ENCODE measurements at regions not wholly inside any gene's neighbourhood (a gene's known extent, or its start where the extent isn't known, plus 50 kb on each side); places are given as distances from the start of the nearest gene placed in this dataset.
"Not testable (repeated sequence)": the region's sequence is repeated elsewhere in the genome, so short reads cannot be mapped to it uniquely, and the experiment has no call there.

DNA sequence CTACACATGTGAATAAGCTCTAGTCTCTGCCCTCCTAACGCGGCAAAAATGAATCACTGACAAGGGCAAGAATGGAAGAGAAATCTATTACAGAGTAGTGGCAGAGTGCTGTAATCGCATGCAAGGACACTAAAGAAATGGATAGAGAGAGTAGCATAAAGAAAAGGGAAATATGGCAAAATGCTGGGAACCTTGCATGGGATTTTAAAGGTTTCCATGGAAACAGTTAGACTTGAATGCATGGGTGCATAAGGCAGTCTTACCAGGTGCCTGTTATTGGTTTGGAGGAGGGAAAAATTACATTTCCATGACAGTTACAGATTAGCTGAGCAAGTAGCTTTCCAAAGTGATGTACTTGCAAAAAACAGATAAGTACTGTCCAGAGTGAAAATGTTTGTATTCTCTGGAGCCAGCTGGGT is 233.4 kb downstream of the PTN start:
- H4K20me1 ChIP-seq (replicated peaks; ENCODE audit: control insufficient read depth, extremely low read depth, insufficient read depth, low read length) = no peaks in the 10 kb centered on the region
- no peaks in the 10 kb centered on the region for H3K4me1 ChIP-seq (ENCODE audit: control insufficient read depth, extremely low read depth, insufficient read depth, low read length)
- intact Hi-C loops (cut with micrococcal nuclease) = no loop called here
- H3K9me1 ChIP-seq (replicated peaks; ENCODE audit: control insufficient read depth, extremely low read depth, insufficient read depth, low read length) = no peaks in the 10 kb centered on the region
- TF ChIP-seq GATA2 (IDR thresholded peaks at IDR 0.05; ENCODE audit: insufficient read depth, insufficient read length, low read depth, low read length) (no peak), POLR2AphosphoS5 (IDR thresholded peaks at IDR 0.05; ENCODE audit: insufficient read depth, low read depth, low read length) (no peak), EZH2 (IDR thresholded peaks at IDR 0.05; ENCODE audit: borderline replicate concordance, low read depth, low read length, severe bottlenecking) (no peak), FOS (IDR thresholded peaks at IDR 0.05; ENCODE audit: borderline replicate concordance, insufficient read depth, low read length) (no peak), POLR2A (IDR thresholded peaks at IDR 0.05; ENCODE audit: low read depth, low read length) (no peak), JUN (IDR thresholded peaks at IDR 0.05; ENCODE audit: borderline replicate concordance, insufficient read depth, insufficient read length, low read depth) (no peak), MYC (IDR thresholded peaks at IDR 0.05; ENCODE audit: low read depth, low read length) (no peak)
- TF ChIP-seq, protein P1, sequence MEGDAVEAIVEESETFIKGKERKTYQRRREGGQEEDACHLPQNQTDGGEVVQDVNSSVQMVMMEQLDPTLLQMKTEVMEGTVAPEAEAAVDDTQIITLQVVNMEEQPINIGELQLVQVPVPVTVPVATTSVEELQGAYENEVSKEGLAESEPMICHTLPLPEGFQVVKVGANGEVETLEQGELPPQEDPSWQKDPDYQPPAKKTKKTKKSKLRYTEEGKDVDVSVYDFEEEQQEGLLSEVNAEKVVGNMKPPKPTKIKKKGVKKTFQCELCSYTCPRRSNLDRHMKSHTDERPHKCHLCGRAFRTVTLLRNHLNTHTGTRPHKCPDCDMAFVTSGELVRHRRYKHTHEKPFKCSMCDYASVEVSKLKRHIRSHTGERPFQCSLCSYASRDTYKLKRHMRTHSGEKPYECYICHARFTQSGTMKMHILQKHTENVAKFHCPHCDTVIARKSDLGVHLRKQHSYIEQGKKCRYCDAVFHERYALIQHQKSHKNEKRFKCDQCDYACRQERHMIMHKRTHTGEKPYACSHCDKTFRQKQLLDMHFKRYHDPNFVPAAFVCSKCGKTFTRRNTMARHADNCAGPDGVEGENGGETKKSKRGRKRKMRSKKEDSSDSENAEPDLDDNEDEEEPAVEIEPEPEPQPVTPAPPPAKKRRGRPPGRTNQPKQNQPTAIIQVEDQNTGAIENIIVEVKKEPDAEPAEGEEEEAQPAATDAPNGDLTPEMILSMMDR (IDR thresholded peaks at IDR 0.05; ENCODE audit: extremely low read depth in 1 of 2, insufficient read depth in 1 of 2, low read depth in 1 of 2, low read length in 2 of 2) = no peak
- TF ChIP-seq, protein P2, sequence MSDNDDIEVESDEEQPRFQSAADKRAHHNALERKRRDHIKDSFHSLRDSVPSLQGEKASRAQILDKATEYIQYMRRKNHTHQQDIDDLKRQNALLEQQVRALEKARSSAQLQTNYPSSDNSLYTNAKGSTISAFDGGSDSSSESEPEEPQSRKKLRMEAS (IDR thresholded peaks at IDR 0.05; ENCODE audit: insufficient read depth, insufficient read length) = no peak
- H3K27me3 ChIP-seq (ENCODE audit: control insufficient read depth in 2 of 2, insufficient read depth in 2 of 2, low read length in 2 of 2) = no peaks in the 10 kb centered on the region
- H3K79me2 ChIP-seq (ENCODE audit: control insufficient read depth, insufficient read depth, low read length) = no peaks in the 10 kb centered on the region
- H3K36me3 ChIP-seq (ENCODE audit: control insufficient read depth in 2 of 2, extremely low read depth in 1 of 2, insufficient read depth in 2 of 2, low read length in 2 of 2) = no peaks in the 10 kb centered on the region
- no peak overlapping the region for H3K27ac ChIP-seq (ENCODE audit: insufficient read depth, low read depth, low read length)
- POLR2A ChIA-PET = no interaction called here
- H2AFZ ChIP-seq (ENCODE audit: low read depth, low read length) = no peak overlapping the region
- H3K4me2 ChIP-seq (ENCODE audit: insufficient read depth, low read length) = no peak overlapping the region
- H3K9me3 ChIP-seq (replicated peaks; ENCODE audit: control insufficient read depth, insufficient read depth, low read length) = no peaks in the 10 kb centered on the region
- CTCF ChIA-PET = no interaction called here
- FAIRE-seq = no peak
- H3K4me3 ChIP-seq (replicated peaks in 1 of 3; ENCODE audit: insufficient read depth in 1 of 3, low read depth in 1 of 3, low read length in 3 of 3) = no peak overlapping the region
- no peak overlapping the region for H3K9ac ChIP-seq (replicated peaks; ENCODE audit: extremely low read depth, insufficient read depth, low read length)
- DNase-seq (ENCODE audit: low read depth, low spot score) = no peak
- dilution Hi-C loops (cut with MboI; ENCODE audit: extremely low pct_ligation_motif_present, low sequenced_read_pairs) = no loop called here
- BruUV-seq (replicated peaks) = no TSS peak

DNA sequence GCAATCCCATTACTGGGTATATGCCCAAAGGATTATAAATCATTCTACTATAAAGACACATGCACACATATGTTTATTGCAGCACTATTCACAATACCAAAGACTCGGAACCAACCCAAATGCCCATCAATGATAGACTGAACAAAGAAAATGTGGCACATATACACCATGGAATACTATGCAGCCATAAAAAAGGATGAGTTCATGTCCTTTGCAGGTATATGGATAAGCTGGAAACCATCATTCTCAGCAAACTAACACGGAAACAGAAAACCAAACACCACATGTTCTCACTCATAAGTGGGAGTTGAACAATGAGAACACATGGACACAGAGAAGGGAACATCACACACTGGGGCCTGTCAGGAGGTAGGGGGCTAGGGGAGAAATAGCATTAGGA is 235.7 kb downstream of the PTN start:
- H4K20me1 ChIP-seq (replicated peaks; ENCODE audit: control insufficient read depth, extremely low read depth, insufficient read depth, low read length); H3K9ac ChIP-seq (replicated peaks; ENCODE audit: extremely low read depth, insufficient read depth, low read length); H3K27ac ChIP-seq (ENCODE audit: insufficient read depth, low read depth, low read length); H2AFZ ChIP-seq (ENCODE audit: low read depth, low read length); intact Hi-C loops (cut with micrococcal nuclease); H3K9me3 ChIP-seq (replicated peaks; ENCODE audit: control insufficient read depth, insufficient read depth, low read length); dilution Hi-C loops (cut with MboI; ENCODE audit: extremely low pct_ligation_motif_present, low sequenced_read_pairs); H3K79me2 ChIP-seq (ENCODE audit: control insufficient read depth, insufficient read depth, low read length); H3K27me3 ChIP-seq (ENCODE audit: control insufficient read depth in 2 of 2, insufficient read depth in 2 of 2, low read length in 2 of 2); FAIRE-seq; POLR2A ChIA-PET; BruUV-seq (replicated peaks); H3K9me1 ChIP-seq (replicated peaks; ENCODE audit: control insufficient read depth, extremely low read depth, insufficient read depth, low read length); H3K36me3 ChIP-seq (ENCODE audit: control insufficient read depth in 2 of 2, extremely low read depth in 1 of 2, insufficient read depth in 2 of 2, low read length in 2 of 2); H3K4me1 ChIP-seq (ENCODE audit: control insufficient read depth, extremely low read depth, insufficient read depth, low read length); H3K4me3 ChIP-seq (replicated peaks in 1 of 3; ENCODE audit: insufficient read depth in 1 of 3, low read depth in 1 of 3, low read length in 3 of 3); CTCF ChIA-PET; H3K4me2 ChIP-seq (ENCODE audit: insufficient read depth, low read length); DNase-seq (ENCODE audit: low read depth, low spot score): not testable (repeated sequence)

DNA sequence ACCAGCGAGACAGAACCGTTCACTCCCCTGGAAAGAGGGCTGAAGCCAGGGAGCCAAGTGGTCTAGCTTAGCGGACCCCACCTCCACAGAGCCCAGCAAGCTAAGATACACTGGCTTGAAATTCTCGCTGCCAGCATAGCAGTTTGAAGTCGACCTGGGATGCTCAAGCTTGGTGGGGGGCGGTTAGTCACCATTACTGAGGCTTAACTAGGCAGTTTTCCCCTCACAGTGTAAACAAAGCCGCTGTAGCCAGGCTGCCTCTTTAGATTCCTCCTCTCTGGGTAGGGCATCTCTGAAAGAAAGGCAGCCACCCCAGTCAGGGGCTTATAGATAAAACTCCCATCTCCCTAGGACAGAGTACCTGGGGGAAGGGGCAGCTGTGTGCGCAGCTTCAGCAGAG is 235.1 kb downstream of the CHRM2 start:
- H4K20me1 ChIP-seq (replicated peaks; ENCODE audit: control insufficient read depth, extremely low read depth, insufficient read depth, low read length); H3K79me2 ChIP-seq (ENCODE audit: control insufficient read depth, insufficient read depth, low read length); H3K4me2 ChIP-seq (ENCODE audit: insufficient read depth, low read length); DNase-seq (ENCODE audit: low read depth, low spot score); FAIRE-seq; H3K27ac ChIP-seq (ENCODE audit: insufficient read depth, low read depth, low read length); H3K36me3 ChIP-seq (ENCODE audit: control insufficient read depth in 2 of 2, extremely low read depth in 1 of 2, insufficient read depth in 2 of 2, low read length in 2 of 2); H3K4me1 ChIP-seq (ENCODE audit: control insufficient read depth, extremely low read depth, insufficient read depth, low read length); dilution Hi-C loops (cut with MboI; ENCODE audit: extremely low pct_ligation_motif_present, low sequenced_read_pairs); POLR2A ChIA-PET; BruUV-seq (replicated peaks); H2AFZ ChIP-seq (ENCODE audit: low read depth, low read length); H3K27me3 ChIP-seq (ENCODE audit: control insufficient read depth in 2 of 2, insufficient read depth in 2 of 2, low read length in 2 of 2); H3K9ac ChIP-seq (replicated peaks; ENCODE audit: extremely low read depth, insufficient read depth, low read length); CTCF ChIA-PET; H3K9me3 ChIP-seq (replicated peaks; ENCODE audit: control insufficient read depth, insufficient read depth, low read length); H3K4me3 ChIP-seq (replicated peaks in 1 of 3; ENCODE audit: insufficient read depth in 1 of 3, low read depth in 1 of 3, low read length in 3 of 3); intact Hi-C loops (cut with micrococcal nuclease); H3K9me1 ChIP-seq (replicated peaks; ENCODE audit: control insufficient read depth, extremely low read depth, insufficient read depth, low read length): not testable (repeated sequence)
